NT2/D1 (cell line): ENCODE measurements at regions not wholly inside any gene's neighbourhood (a gene's known extent, or its start where the extent isn't known, plus 50 kb on each side); places are given as distances from the start of the nearest gene placed in this dataset.

Source experiments
- SUZ12 ChIP-seq: IDR thresholded peaks from 2 replicates; pipeline ENCODE4 v1.6.1; 2011; ENCODE audit not compliant: insufficient read length, insufficient read depth; ENCODE audit errors: extremely low read depth
- YY1 ChIP-seq: IDR thresholded peaks from 2 replicates; pipeline ENCODE4 v1.6.1; 2011; ENCODE audit not compliant: insufficient read length, insufficient read depth
- ZNF274 ChIP-seq: IDR thresholded peaks from 2 replicates; pipeline ENCODE4 v1.6.1; 2011; ENCODE audit warnings: mild to moderate bottlenecking, low read depth, low read length

GRCh38 chr3:76349715-76350480 is 564.5 kb upstream of the ZNF717 start:
- no peak for TF ChIP-seq ZNF274
- no peak for TF ChIP-seq YY1
- TF ChIP-seq SUZ12 = no peak
